ENCODE measurements at regions not wholly inside any gene's neighbourhood (a gene's known extent, or its start where the extent isn't known, plus 50 kb on each side); places are given as distances from the start of the nearest gene placed in this dataset.

DNA sequence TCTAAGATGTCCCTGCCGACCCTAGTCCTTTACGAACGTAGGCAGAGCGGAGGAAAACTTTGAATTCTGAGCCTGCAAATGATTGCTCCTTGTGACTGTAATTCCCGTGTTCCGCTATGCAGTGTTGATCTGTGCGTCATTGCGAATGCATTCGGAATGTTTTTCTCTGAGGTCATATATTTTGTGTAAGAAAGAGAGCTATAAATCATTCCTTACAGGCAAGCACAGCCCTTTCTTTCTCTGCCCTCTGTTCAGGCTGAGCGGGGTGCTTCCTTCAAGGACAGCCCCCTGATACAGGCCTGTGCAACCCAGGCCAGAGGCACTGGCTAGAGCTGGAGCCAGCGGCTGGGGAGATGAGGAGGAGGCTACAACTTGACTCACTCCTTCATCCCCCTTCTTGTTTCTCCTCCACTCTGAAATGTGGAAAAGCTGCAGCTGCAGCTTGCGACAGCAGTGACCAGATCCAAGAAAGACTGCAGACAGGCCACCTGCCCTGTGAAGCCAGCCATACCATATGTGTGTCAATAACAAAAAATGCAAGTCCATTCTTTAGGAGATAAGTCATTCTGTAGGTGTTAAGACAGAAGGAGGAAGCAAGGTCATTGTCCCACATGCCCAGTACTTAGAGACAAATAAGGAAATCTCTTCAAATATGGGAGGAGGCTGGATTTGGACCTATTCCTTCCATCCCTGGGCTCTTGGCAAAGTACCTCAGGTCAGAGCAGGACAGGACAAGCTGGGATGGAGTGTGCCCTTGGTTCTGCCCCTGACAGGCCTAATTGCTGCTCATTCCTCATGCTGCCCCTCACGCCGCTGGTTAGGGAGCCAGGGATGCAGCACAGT lies 345.7 kb upstream of the WWC1 start:
- TF ChIP-seq, protein P1, sequence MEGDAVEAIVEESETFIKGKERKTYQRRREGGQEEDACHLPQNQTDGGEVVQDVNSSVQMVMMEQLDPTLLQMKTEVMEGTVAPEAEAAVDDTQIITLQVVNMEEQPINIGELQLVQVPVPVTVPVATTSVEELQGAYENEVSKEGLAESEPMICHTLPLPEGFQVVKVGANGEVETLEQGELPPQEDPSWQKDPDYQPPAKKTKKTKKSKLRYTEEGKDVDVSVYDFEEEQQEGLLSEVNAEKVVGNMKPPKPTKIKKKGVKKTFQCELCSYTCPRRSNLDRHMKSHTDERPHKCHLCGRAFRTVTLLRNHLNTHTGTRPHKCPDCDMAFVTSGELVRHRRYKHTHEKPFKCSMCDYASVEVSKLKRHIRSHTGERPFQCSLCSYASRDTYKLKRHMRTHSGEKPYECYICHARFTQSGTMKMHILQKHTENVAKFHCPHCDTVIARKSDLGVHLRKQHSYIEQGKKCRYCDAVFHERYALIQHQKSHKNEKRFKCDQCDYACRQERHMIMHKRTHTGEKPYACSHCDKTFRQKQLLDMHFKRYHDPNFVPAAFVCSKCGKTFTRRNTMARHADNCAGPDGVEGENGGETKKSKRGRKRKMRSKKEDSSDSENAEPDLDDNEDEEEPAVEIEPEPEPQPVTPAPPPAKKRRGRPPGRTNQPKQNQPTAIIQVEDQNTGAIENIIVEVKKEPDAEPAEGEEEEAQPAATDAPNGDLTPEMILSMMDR (IDR thresholded peaks at IDR 0.05), result no peak
- TF ChIP-seq POLR2A (IDR thresholded peaks at IDR 0.05), result no peak

Data from thyroid gland (tissue), 4 donors.